ENCODE measurements at regions not wholly inside any gene's neighbourhood (a gene's known extent, or its start where the extent isn't known, plus 50 kb on each side); places are given as distances from the start of the nearest gene placed in this dataset.

GRCh38 chr4:4735136-4735750, 124.2 kb upstream of the MSX1 start:
- DNase-seq, result no peak

GRCh38 chr4:4734425-4734824, 125.0 kb upstream of the MSX1 start:
- no peak for DNase-seq

- DNase-seq, result no peak
Measured at GRCh38 chr4:4733663-4734062, 125.8 kb upstream of the MSX1 start.

- no peak for DNase-seq
Measured at GRCh38 chr4:4730249-4730648, 129.2 kb upstream of the MSX1 start.

- no peak for DNase-seq
Measured at GRCh38 chr4:4729206-4729605, 130.3 kb upstream of the MSX1 start.

- no peak for DNase-seq
Measured at GRCh38 chr4:4727536-4727935, 131.9 kb upstream of the MSX1 start.

- DNase-seq, result no peak
Measured at GRCh38 chr4:4726051-4726450, 133.4 kb upstream of the MSX1 start.

GRCh38 chr4:4724321-4724720, 135.1 kb upstream of the MSX1 start:
- no peak for DNase-seq

- no peak for DNase-seq
Measured at GRCh38 chr4:4721636-4722035, 137.8 kb upstream of the MSX1 start.

- DNase-seq, result no peak
Measured at GRCh38 chr4:4720646-4721045, 138.8 kb upstream of the MSX1 start.

GRCh38 chr4:4719436-4719835, 140.0 kb upstream of the MSX1 start:
- no peak for DNase-seq

GRCh38 chr4:4717692-4718091, 141.8 kb upstream of the MSX1 start:
- no peak for DNase-seq

GRCh38 chr4:4714331-4714730, 145.1 kb upstream of the MSX1 start:
- DNase-seq, result no peak

- DNase-seq, result no peak
Measured at GRCh38 chr4:4712800-4713528, 146.5 kb upstream of the MSX1 start.

- no peak for DNase-seq
Measured at GRCh38 chr4:4711902-4712301, 147.6 kb upstream of the MSX1 start.

- no peak for DNase-seq
Measured at GRCh38 chr4:4709736-4710135, 149.7 kb upstream of the MSX1 start.

GRCh38 chr4:4704267-4704666, 155.2 kb upstream of the MSX1 start:
- DNase-seq, result no peak

GRCh38 chr4:4697584-4697983, 155.7 kb upstream of the STX18 start:
- DNase-seq, result no peak

GRCh38 chr4:4696530-4696929, 154.7 kb upstream of the STX18 start:
- no peak for DNase-seq

GRCh38 chr4:4695497-4695896, 153.6 kb upstream of the STX18 start:
- no peak for DNase-seq

- no peak for DNase-seq
Measured at GRCh38 chr4:4694827-4695226, 153.0 kb upstream of the STX18 start.

- no peak for DNase-seq
Measured at GRCh38 chr4:4694296-4694772, 152.5 kb upstream of the STX18 start.

- DNase-seq, result no peak
Measured at GRCh38 chr4:4693755-4694295, 152.0 kb upstream of the STX18 start.

GRCh38 chr4:4693258-4693657, 151.4 kb upstream of the STX18 start:
- peak in 1 of 5 experiments; percentile 34 for DNase-seq

Measured in T-helper 2 cell (primary cell).